ENCODE measurements at regions not wholly inside any gene's neighbourhood (a gene's known extent, or its start where the extent isn't known, plus 50 kb on each side); places are given as distances from the start of the nearest gene placed in this dataset.

DNA sequence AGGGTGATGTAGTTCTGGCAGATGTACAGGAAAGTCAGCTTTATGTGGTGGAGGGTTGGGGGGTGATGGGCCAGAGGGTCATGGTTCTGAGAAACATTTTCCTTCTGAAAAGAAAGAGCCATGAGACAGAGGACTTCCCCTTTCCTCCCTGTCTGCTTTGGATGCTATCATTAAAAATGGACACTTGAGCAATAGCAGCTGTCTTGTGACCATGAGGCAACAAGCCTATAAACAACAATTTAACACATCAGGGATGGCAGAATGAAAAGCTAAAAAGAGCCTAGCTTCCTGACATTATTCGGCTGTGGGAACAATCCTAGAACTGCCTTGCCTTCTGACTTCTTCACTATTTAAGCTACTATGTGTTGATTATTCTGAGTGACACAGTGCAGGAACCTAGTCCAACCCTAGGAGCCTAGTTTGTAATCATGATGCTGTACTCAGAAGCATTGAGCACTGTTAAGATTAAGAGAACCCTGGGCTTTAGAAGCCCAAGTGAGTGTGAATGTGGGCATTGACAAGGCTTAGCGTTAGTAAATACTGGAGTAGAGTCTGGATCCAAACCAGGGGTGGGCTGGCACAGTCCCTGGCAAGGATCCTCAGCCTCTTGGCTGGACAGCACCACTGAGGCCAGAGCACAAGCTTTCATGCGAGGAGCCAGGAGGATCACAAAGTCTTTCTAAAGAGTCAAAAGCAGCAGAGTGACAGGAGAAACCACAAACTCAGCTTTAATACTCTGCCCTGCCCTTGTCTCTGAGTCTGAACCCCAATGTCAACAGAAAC is 178.5 kb upstream of the EGFLAM start:
- Histone ChIP-seq H3K27me3 (ENCODE audit: insufficient read depth, low read length) (no peaks in the 10 kb centered on the region), H3K4me1 (ENCODE audit: insufficient read depth, low read length, severe bottlenecking) (no peaks in the 10 kb centered on the region)
- TF ChIP-seq, protein P1, sequence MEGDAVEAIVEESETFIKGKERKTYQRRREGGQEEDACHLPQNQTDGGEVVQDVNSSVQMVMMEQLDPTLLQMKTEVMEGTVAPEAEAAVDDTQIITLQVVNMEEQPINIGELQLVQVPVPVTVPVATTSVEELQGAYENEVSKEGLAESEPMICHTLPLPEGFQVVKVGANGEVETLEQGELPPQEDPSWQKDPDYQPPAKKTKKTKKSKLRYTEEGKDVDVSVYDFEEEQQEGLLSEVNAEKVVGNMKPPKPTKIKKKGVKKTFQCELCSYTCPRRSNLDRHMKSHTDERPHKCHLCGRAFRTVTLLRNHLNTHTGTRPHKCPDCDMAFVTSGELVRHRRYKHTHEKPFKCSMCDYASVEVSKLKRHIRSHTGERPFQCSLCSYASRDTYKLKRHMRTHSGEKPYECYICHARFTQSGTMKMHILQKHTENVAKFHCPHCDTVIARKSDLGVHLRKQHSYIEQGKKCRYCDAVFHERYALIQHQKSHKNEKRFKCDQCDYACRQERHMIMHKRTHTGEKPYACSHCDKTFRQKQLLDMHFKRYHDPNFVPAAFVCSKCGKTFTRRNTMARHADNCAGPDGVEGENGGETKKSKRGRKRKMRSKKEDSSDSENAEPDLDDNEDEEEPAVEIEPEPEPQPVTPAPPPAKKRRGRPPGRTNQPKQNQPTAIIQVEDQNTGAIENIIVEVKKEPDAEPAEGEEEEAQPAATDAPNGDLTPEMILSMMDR (IDR thresholded peaks at IDR 0.05; ENCODE audit: low read length): no peak
- no peak for TF ChIP-seq EZH2 (IDR thresholded peaks at IDR 0.05; ENCODE audit: borderline replicate concordance, low read length)

DNA sequence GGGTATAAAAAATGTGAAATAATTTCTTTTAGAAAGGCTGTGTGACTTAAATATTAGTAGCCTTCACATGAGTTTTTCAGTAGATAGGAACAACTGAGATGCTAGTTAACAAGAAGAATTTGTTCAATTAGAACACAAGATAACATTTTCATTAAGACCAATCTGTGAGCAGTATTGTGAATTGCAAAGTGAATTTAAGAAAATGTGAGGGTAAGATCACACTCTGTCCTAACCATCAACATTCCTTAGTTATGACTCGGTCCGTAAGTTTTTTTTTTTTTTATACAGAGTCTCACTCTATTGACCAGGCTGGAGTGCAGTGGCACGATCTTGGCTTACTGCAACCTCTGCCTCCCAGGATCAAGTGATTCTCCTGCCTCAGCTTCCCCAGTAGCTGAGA is 180.2 kb upstream of the EGFLAM start:
- Histone ChIP-seq H2AFZ (ENCODE audit: low read length) (no peak overlapping the region), H3K9me3 (ENCODE audit: low read length) (no peaks in the 10 kb centered on the region), H3K27me3 (ENCODE audit: insufficient read depth, low read length) (no peaks in the 10 kb centered on the region), H3K4me2 (ENCODE audit: low read length) (no peak overlapping the region), H3F3A (ENCODE audit: insufficient read depth, low read length) (no peaks in the 10 kb centered on the region), H3K79me2 (ENCODE audit: insufficient read depth, low read length) (no peaks in the 10 kb centered on the region), H3K9me2 (ENCODE audit: low read depth, low read length) (no peaks in the 10 kb centered on the region), H3K27ac (ENCODE audit: low read depth, low read length, poor library complexity, severe bottlenecking) (no peak overlapping the region), H4K20me1 (ENCODE audit: insufficient read depth, low read length) (no peaks in the 10 kb centered on the region), H3K4me1 (ENCODE audit: insufficient read depth, low read length, severe bottlenecking) (no peaks in the 10 kb centered on the region), H3K9ac (ENCODE audit: low read length) (no peak overlapping the region), H3K4me3 (ENCODE audit: low read depth, low read length, poor library complexity, severe bottlenecking) (no peak overlapping the region), H3K36me3 (ENCODE audit: insufficient read depth, low read length) (no peaks in the 10 kb centered on the region)
- no peak for TF ChIP-seq EZH2 (IDR thresholded peaks at IDR 0.05; ENCODE audit: borderline replicate concordance, low read length)
- TF ChIP-seq, protein P1 (IDR thresholded peaks at IDR 0.05; ENCODE audit: low read length): no peak

More for the DNA sequence above, 178.5 kb upstream of the EGFLAM start:
- Histone ChIP-seq H3K4me3 (ENCODE audit: low read depth, low read length, poor library complexity, severe bottlenecking) (no peak overlapping the region), H3K9me2 (ENCODE audit: low read depth, low read length) (no peaks in the 10 kb centered on the region), H3K79me2 (ENCODE audit: insufficient read depth, low read length) (no peaks in the 10 kb centered on the region), H3K9me3 (ENCODE audit: low read length) (no peaks in the 10 kb centered on the region), H4K20me1 (ENCODE audit: insufficient read depth, low read length) (no peaks in the 10 kb centered on the region), H3F3A (ENCODE audit: insufficient read depth, low read length) (no peaks in the 10 kb centered on the region), H2AFZ (ENCODE audit: low read length) (no peak overlapping the region), H3K27ac (ENCODE audit: low read depth, low read length, poor library complexity, severe bottlenecking) (no peak overlapping the region), H3K9ac (ENCODE audit: low read length) (no peak overlapping the region), H3K4me2 (ENCODE audit: low read length) (no peak overlapping the region), H3K36me3 (ENCODE audit: insufficient read depth, low read length) (no peaks in the 10 kb centered on the region)

DNA sequence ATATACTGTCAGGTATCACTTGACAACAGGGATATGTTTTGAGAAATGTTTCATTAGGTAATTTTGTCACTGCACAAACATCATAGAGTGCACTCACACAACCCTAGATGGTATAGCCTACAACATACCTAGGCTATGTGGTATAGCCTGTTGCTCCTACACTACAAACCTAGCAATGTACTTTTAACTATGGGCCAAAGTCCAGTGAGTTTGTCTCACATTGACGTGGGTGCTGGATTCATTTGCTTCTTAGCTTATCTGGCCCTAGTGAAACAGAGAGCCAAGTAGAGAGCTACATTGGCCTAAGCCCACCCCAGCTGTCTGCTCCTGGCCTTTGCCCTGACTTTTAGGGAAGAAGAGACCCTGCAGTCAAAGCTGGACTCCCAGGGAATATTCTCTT is 180.7 kb upstream of the EGFLAM start:
- no peak overlapping the region for H2AFZ ChIP-seq (ENCODE audit: low read length)
- no peaks in the 10 kb centered on the region for H3K9me2 ChIP-seq (ENCODE audit: low read depth, low read length)
- H3K36me3 ChIP-seq (ENCODE audit: insufficient read depth, low read length): no peaks in the 10 kb centered on the region
- H4K20me1 ChIP-seq (ENCODE audit: insufficient read depth, low read length): no peaks in the 10 kb centered on the region
- H3K27ac ChIP-seq (ENCODE audit: low read depth, low read length, poor library complexity, severe bottlenecking): no peak overlapping the region
- H3K9ac ChIP-seq (ENCODE audit: low read length): no peak overlapping the region
- H3F3A ChIP-seq (ENCODE audit: insufficient read depth, low read length): no peaks in the 10 kb centered on the region
- no peak for TF ChIP-seq EZH2 (IDR thresholded peaks at IDR 0.05; ENCODE audit: borderline replicate concordance, low read length)
- TF ChIP-seq, protein P1 (IDR thresholded peaks at IDR 0.05; ENCODE audit: low read length): no peak
- H3K27me3 ChIP-seq (ENCODE audit: insufficient read depth, low read length): no peaks in the 10 kb centered on the region
- no peak overlapping the region for H3K4me3 ChIP-seq (ENCODE audit: low read depth, low read length, poor library complexity, severe bottlenecking)
- H3K4me2 ChIP-seq (ENCODE audit: low read length): no peak overlapping the region
- no peaks in the 10 kb centered on the region for H3K79me2 ChIP-seq (ENCODE audit: insufficient read depth, low read length)
- no peaks in the 10 kb centered on the region for H3K4me1 ChIP-seq (ENCODE audit: insufficient read depth, low read length, severe bottlenecking)
- H3K9me3 ChIP-seq (ENCODE audit: low read length): no peaks in the 10 kb centered on the region
